HEK293 (cell line): ENCODE measurements at regions not wholly inside any gene's neighbourhood (a gene's known extent, or its start where the extent isn't known, plus 50 kb on each side); places are given as distances from the start of the nearest gene placed in this dataset.

Experiments
- CTCF ChIA-PET: fragments of 350-600 bp; formaldehyde crosslinking; extraction: SDS; loops from one replicate; lab custom pipeline; 2021; ENCODE audit warnings: antibody characterized with exemption; lab: Yijun Ruan, JAX
- POLR2A ChIA-PET: fragments of 300-600 bp; formaldehyde crosslinking; extraction: SDS; loops from one replicate; lab custom pipeline; 2020; ENCODE audit warnings: antibody characterized with exemption, inconsistent platforms; lab: Yijun Ruan, JAX
- H3K27ac ChIP-seq: fragments of 200-500 bp; sonication (Bioruptor generic); 2 replicates; pipeline ENCODE4 v1.5.1; 2014; ENCODE audit warnings: low read depth, low read length, control low read depth, inconsistent platforms; ENCODE audit errors: extremely low read depth
- H3K36me3 ChIP-seq, 2 experiments: fragments of 200-500 bp in 1 of 2; sonication (Bioruptor generic) in 1 of 2; 1 replicate in 1 of 2; 2 replicates in 1 of 2; pipeline ENCODE4 v1.5.1; 2014 to 2017; ENCODE audit warnings: inconsistent platforms in 2 of 2, low read length in 2 of 2; ENCODE audit not compliant: control insufficient read depth in 2 of 2, insufficient read depth in 1 of 2
- H3K4me1 ChIP-seq: fragments of 200-500 bp; sonication (Bioruptor generic); 2 replicates; pipeline ENCODE4 v1.5.1; 2014; ENCODE audit warnings: mild to moderate bottlenecking, low read length, inconsistent platforms; ENCODE audit not compliant: control insufficient read depth, insufficient read depth
- H3K4me3 ChIP-seq: 2 replicates; pipeline ENCODE4 v1.5.1; 2011; ENCODE audit warnings: low read depth, mild to moderate bottlenecking, control low read depth, low read length, moderate library complexity
- H3K9me3 ChIP-seq: fragments of 200-500 bp; sonication (Bioruptor generic); 2 replicates; pipeline ENCODE4 v1.5.1; 2014; ENCODE audit warnings: low read depth, low read length, inconsistent platforms; ENCODE audit not compliant: control insufficient read depth, insufficient read depth
- HOXC10 ChIP-seq: sonication (generic); formaldehyde crosslinking; IDR thresholded peaks from 2 replicates; pipeline ENCODE4 v1.8.1; 2023; ENCODE audit warnings: mild to moderate bottlenecking, missing genetic modification reagents
- OSR2 ChIP-seq: fragments of 450-650 bp; formaldehyde crosslinking; IDR thresholded peaks from 2 replicates; pipeline ENCODE4 v1.5.1; 2016; ENCODE audit warnings: missing biosample characterization, missing genetic modification characterization
- ZNF133 ChIP-seq: fragments of 450-650 bp; formaldehyde crosslinking; IDR thresholded peaks from 2 replicates; pipeline ENCODE4 v1.5.1; 2016; ENCODE audit warnings: missing biosample characterization, missing genetic modification characterization
- ZNF391 ChIP-seq: fragments of 450-650 bp; formaldehyde crosslinking; IDR thresholded peaks from 2 replicates; pipeline ENCODE4 v1.5.1; 2016; ENCODE audit warnings: low read depth, missing biosample characterization, missing genetic modification characterization, borderline replicate concordance
- ZNF776 ChIP-seq: fragments of 450-650 bp; formaldehyde crosslinking; IDR thresholded peaks from 2 replicates; pipeline ENCODE4 v1.5.0; 2017; ENCODE audit warnings: missing biosample characterization, missing genetic modification characterization, borderline replicate concordance

GRCh38 chr15:39530480-39531342 is 50.2 kb upstream of the THBS1 start:
- Histone ChIP-seq H3K4me1 (no peaks in the 10 kb centered on the region), H3K36me3 (no peaks in the 10 kb centered on the region), H3K9me3 (no peaks in the 10 kb centered on the region), H3K27ac (no peak overlapping the region), H3K4me3 (no peak overlapping the region)
- TF ChIP-seq OSR2 (tag by site-specific recombination) = no peak
- TF ChIP-seq ZNF133 (tag by site-specific recombination) = no peak
- no peak for TF ChIP-seq ZNF391
- TF ChIP-seq ZNF776 (tag by site-specific recombination) = no peak
- no peak for TF ChIP-seq HOXC10 (CRISPR knock-in tag)
- ChIA-PET POLR2A (no interaction called here), CTCF (interaction anchor here (0.6 to 1.1 kb wide), 2 partner anchors 11 to 50 kb away, joined by 3 read pairs; partner anchors contain the start of gene THBS1)
